A549 (cell line): ENCODE measurements at regions not wholly inside any gene's neighbourhood (a gene's known extent, or its start where the extent isn't known, plus 50 kb on each side); places are given as distances from the start of the nearest gene placed in this dataset.

Experiments
- ATAC-seq, 2 experiments: fragments of 200-7000 bp in 1 of 2; fragments of >200 bp in 1 of 2; cut with Nextera tagmentation in 1 of 2; cut with Tn5 transposase in 1 of 2; 3 replicates each; pipeline versions ENCODE4 v1.8.0 to v1.9.1; 2018 to 2020; ENCODE audit warnings: mild to moderate bottlenecking in 1 of 2, moderate library complexity in 1 of 2
- CTCF ChIA-PET: fragments of 300-600 bp; sonication (Branson Sonifier 250); formaldehyde crosslinking; extraction: SDS; loops from one replicate; lab custom pipeline; 2021; ENCODE audit warnings: antibody characterized with exemption, inconsistent platforms; lab: Yijun Ruan, JAX
- POLR2A ChIA-PET: fragments of 350-600 bp; formaldehyde crosslinking; extraction: SDS; loops from one replicate; lab custom pipeline; 2021; ENCODE audit warnings: antibody characterized with exemption, inconsistent platforms; lab: Yijun Ruan, JAX
- DNase-seq, 2 experiments: peaks; one replicate each; pipeline versions ENCODE4 v3.0.0 to v3.0.0-alpha.2; 2011 to 2016; ENCODE audit warnings: low read depth in 1 of 2, low spot score in 1 of 2
- FAIRE-seq: peaks from 2 replicates; lab custom pipeline; 2011; peaks lifted over from hg19 to GRCh38; lab: Jason Lieb, UNC
- H3K27ac ChIP-seq, 2 experiments: fragments of >200 bp; sonication (Bioruptor Twin); formaldehyde crosslinking; 3 replicates each; pipeline ENCODE4 v1.5.1; 2016 to 2017
- H3K4me1 ChIP-seq: fragments of >200 bp; sonication (Bioruptor Twin); formaldehyde crosslinking; 3 replicates; pipeline ENCODE4 v1.6.1; 2016
- H3K4me2 ChIP-seq: fragments of >200 bp; sonication (Bioruptor Twin); formaldehyde crosslinking; 3 replicates; pipeline ENCODE4 v1.6.1; 2016
- H3K4me3 ChIP-seq: fragments of >200 bp; sonication (Bioruptor Twin); formaldehyde crosslinking; 3 replicates; pipeline ENCODE4 v1.5.1; 2016
- H3K9me3 ChIP-seq: fragments of >200 bp; sonication (Bioruptor Twin); formaldehyde crosslinking; 3 replicates; pipeline ENCODE4 v1.6.1; 2016
- CBX8 ChIP-seq: fragments of 200-600 bp; sonication (generic); IDR thresholded peaks from 2 replicates; pipeline ENCODE4 v1.6.1; 2016
- CEBPB ChIP-seq, 2 experiments: fragments of >200 bp in 1 of 2; sonication (Bioruptor Twin) in 1 of 2; formaldehyde crosslinking in 1 of 2; IDR thresholded peaks; 2 replicates each; pipeline ENCODE4 v1.6.1; 2012 to 2016
- ELK1 ChIP-seq: fragments of 150-350 bp; IDR thresholded peaks from 2 replicates; pipeline ENCODE4 v1.6.1; 2014; ENCODE audit warnings: low read depth, mild to moderate bottlenecking, low read length
- GATA3 ChIP-seq: IDR thresholded peaks from 2 replicates; pipeline ENCODE4 v1.6.1; 2012; ENCODE audit warnings: borderline replicate concordance
- HDAC2 ChIP-seq: fragments of 200-600 bp; sonication (generic); IDR thresholded peaks from 2 replicates; pipeline ENCODE4 v1.6.1; 2016
- HEYL ChIP-seq: fragments of 250-450 bp; sonication (Bioruptor Pico); IDR thresholded peaks from 2 replicates; pipeline ENCODE4 v1.8.0; 2021; ENCODE audit warnings: mild to moderate bottlenecking, moderate library complexity
- HOXB5 ChIP-seq: fragments of 250-450 bp; sonication (Bioruptor Pico); IDR thresholded peaks from 2 replicates; pipeline ENCODE4 v1.5.0; 2020; ENCODE audit warnings: mild to moderate bottlenecking, moderate library complexity
- KDM1A ChIP-seq: fragments of 200-600 bp; sonication (generic); IDR thresholded peaks from 2 replicates; pipeline ENCODE4 v1.6.1; 2016; ENCODE audit warnings: low read depth, mild to moderate bottlenecking
- MAFK ChIP-seq: fragments of 450-650 bp; IDR thresholded peaks from 2 replicates; pipeline ENCODE4 v1.6.1; 2014; ENCODE audit not compliant: partially characterized antibody
- MAZ ChIP-seq: fragments of 150-350 bp; IDR thresholded peaks from 2 replicates; pipeline ENCODE4 v1.6.1; 2014; ENCODE audit warnings: antibody characterized with exemption, low read depth, low read length, borderline replicate concordance
- NPAS2 ChIP-seq: fragments of 250-450 bp; sonication (Bioruptor Pico); IDR thresholded peaks from 2 replicates; pipeline ENCODE4 v1.8.0; 2022; ENCODE audit warnings: mild to moderate bottlenecking, moderate library complexity, borderline replicate concordance
- PHF8 ChIP-seq: fragments of 200-600 bp; sonication (generic); IDR thresholded peaks from 2 replicates; pipeline ENCODE4 v1.6.1; 2016; ENCODE audit warnings: low read depth, mild to moderate bottlenecking, antibody characterized with exemption, moderate library complexity, borderline replicate concordance
- RAD21 ChIP-seq, 2 experiments: fragments of >200 bp in 1 of 2; sonication (Bioruptor Twin) in 1 of 2; formaldehyde crosslinking in 1 of 2; IDR thresholded peaks in 1 of 2; conservative IDR thresholded peaks in 1 of 2; 2 replicates in 1 of 2; 3 replicates in 1 of 2; pipeline ENCODE4 v1.6.1; 2012 to 2018; ENCODE audit warnings: inconsistent platforms in 1 of 2
- RCOR1 ChIP-seq: fragments of 150-350 bp; IDR thresholded peaks from 2 replicates; pipeline ENCODE4 v1.6.1; 2014; ENCODE audit warnings: antibody characterized with exemption, low read length, low read depth
- RNF2 ChIP-seq: fragments of 200-600 bp; sonication (generic); IDR thresholded peaks from 2 replicates; pipeline ENCODE4 v1.6.1; 2016; ENCODE audit warnings: low read depth, mild to moderate bottlenecking, antibody characterized with exemption, moderate library complexity, borderline replicate concordance
- SMC3 ChIP-seq: fragments of >200 bp; sonication (Bioruptor Twin); formaldehyde crosslinking; IDR thresholded peaks from 3 replicates; pipeline ENCODE4 v1.6.1; 2018; ENCODE audit warnings: inconsistent platforms
- SREBF2 ChIP-seq: fragments of 450-650 bp; IDR thresholded peaks from 2 replicates; pipeline ENCODE4 v1.6.1; 2014; ENCODE audit warnings: mild to moderate bottlenecking, moderate library complexity
- TP53 ChIP-seq: fragments of 250-450 bp; sonication (Bioruptor Pico); IDR thresholded peaks from 2 replicates; pipeline ENCODE4 v1.5.0; 2021; ENCODE audit warnings: mild to moderate bottlenecking, moderate library complexity
- USF2 ChIP-seq: fragments of 450-650 bp; IDR thresholded peaks from 2 replicates; pipeline ENCODE4 v1.6.1; 2014; ENCODE audit warnings: antibody characterized with exemption
- ZFP36 ChIP-seq: fragments of 450-650 bp; IDR thresholded peaks from 2 replicates; pipeline ENCODE4 v1.6.1; 2014; ENCODE audit warnings: borderline replicate concordance; ENCODE audit not compliant: partially characterized antibody
- WGBS: methylation state at CpG from one replicate; pipeline ENCODE4 v1.1.6; 2017; ENCODE audit errors: missing lambda C conversion rate; 5-methylcytosine and 5-hydroxymethylcytosine counted together
- TF ChIP-seq, protein P1 (sequence below): fragments of 250-450 bp; sonication (Bioruptor Pico); IDR thresholded peaks from 2 replicates; pipeline ENCODE4 v1.5.0; 2020; ENCODE audit warnings: low read depth, mild to moderate bottlenecking, moderate library complexity
- TF ChIP-seq, protein P2 (sequence below): fragments of >200 bp; sonication (Bioruptor Twin); formaldehyde crosslinking; IDR thresholded peaks from 3 replicates; pipeline ENCODE4 v1.6.1; 2016
- TF ChIP-seq, protein P3 (sequence below): fragments of 250-450 bp; sonication (Bioruptor Pico); IDR thresholded peaks from 2 replicates; pipeline ENCODE4 v1.5.0; 2021; ENCODE audit warnings: mild to moderate bottlenecking, moderate library complexity, borderline replicate concordance
- TF ChIP-seq, protein P4 (sequence below): IDR thresholded peaks from 2 replicates; pipeline ENCODE4 v1.6.1; 2012

GRCh38 chr3:193016437-193016901 is 98.8 kb upstream of the MB21D2 start (continued):
- TF ChIP-seq USF2 (no peak), HDAC2 (no peak), CBX8 (no peak), HOXB5 (CRISPR knock-in tag) (no peak), MAFK (no peak)
- TF ChIP-seq, protein P1, sequence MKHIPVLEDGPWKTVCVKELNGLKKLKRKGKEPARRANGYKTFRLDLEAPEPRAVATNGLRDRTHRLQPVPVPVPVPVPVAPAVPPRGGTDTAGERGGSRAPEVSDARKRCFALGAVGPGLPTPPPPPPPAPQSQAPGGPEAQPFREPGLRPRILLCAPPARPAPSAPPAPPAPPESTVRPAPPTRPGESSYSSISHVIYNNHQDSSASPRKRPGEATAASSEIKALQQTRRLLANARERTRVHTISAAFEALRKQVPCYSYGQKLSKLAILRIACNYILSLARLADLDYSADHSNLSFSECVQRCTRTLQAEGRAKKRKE (CRISPR knock-in tag): no peak
- TF ChIP-seq, all 56 proteins: peak for 0

GRCh38 chr3:193021506-193022010 is 103.9 kb upstream of the MB21D2 start:
- Histone ChIP-seq H3K4me2 (no peak overlapping the region), H3K9me3 (no peaks in the 10 kb centered on the region), H3K4me3 (no peak overlapping the region), H3K4me1 (no peaks in the 10 kb centered on the region), H3K27ac (no peak overlapping the region)
- ChIA-PET CTCF (interaction anchor here (0.6 kb wide), 1 partner anchor 551 kb away, joined by 3 read pairs; no protein-coding TSS in a partner anchor), POLR2A (no interaction called here)
- FAIRE-seq (no peak), ATAC-seq (no peak), DNase-seq (no peak)
- TF ChIP-seq TP53 (CRISPR knock-in tag) (no peak), SREBF2 (no peak), PHF8 (no peak), HOXB5 (CRISPR knock-in tag) (no peak), NPAS2 (CRISPR knock-in tag) (no peak), RAD21 (conservative IDR thresholded peaks at IDR 0.05 in 1 of 2, IDR thresholded peaks at IDR 0.05 in 1 of 2) (no peak), RCOR1 (no peak), KDM1A (no peak), HEYL (no peak), MAFK (no peak), SMC3 (no peak), GATA3 (no peak), ELK1 (no peak), ZFP36 (no peak), RNF2 (no peak), CEBPB (IDR thresholded peaks at IDR 0.05) (no peak), MAZ (no peak)
- TF ChIP-seq, protein P2, sequence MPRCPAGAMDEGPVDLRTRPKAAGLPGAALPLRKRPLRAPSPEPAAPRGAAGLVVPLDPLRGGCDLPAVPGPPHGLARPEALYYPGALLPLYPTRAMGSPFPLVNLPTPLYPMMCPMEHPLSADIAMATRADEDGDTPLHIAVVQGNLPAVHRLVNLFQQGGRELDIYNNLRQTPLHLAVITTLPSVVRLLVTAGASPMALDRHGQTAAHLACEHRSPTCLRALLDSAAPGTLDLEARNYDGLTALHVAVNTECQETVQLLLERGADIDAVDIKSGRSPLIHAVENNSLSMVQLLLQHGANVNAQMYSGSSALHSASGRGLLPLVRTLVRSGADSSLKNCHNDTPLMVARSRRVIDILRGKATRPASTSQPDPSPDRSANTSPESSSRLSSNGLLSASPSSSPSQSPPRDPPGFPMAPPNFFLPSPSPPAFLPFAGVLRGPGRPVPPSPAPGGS: no peak
- TF ChIP-seq, protein P3, sequence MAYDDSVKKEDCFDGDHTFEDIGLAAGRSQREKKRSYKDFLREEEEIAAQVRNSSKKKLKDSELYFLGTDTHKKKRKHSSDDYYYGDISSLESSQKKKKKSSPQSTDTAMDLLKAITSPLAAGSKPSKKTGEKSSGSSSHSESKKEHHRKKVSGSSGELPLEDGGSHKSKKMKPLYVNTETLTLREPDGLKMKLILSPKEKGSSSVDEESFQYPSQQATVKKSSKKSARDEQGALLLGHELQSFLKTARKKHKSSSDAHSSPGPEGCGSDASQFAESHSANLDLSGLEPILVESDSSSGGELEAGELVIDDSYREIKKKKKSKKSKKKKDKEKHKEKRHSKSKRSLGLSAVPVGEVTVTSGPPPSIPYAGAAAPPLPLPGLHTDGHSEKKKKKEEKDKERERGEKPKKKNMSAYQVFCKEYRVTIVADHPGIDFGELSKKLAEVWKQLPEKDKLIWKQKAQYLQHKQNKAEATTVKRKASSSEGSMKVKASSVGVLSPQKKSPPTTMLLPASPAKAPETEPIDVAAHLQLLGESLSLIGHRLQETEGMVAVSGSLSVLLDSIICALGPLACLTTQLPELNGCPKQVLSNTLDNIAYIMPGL (CRISPR knock-in tag): no peak
- TF ChIP-seq, protein P4, sequence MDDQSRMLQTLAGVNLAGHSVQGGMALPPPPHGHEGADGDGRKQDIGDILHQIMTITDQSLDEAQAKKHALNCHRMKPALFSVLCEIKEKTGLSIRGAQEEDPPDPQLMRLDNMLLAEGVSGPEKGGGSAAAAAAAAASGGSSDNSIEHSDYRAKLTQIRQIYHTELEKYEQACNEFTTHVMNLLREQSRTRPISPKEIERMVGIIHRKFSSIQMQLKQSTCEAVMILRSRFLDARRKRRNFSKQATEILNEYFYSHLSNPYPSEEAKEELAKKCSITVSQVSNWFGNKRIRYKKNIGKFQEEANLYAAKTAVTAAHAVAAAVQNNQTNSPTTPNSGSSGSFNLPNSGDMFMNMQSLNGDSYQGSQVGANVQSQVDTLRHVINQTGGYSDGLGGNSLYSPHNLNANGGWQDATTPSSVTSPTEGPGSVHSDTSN: no peak
- WGBS: 66% methylated on average over 7 of the region's 7 CpGs
